ENCODE measurements at regions not wholly inside any gene's neighbourhood (a gene's known extent, or its start where the extent isn't known, plus 50 kb on each side); places are given as distances from the start of the nearest gene placed in this dataset.
A peak's percentile ranks its signal among the peaks of the same experiment; 100 is the strongest.
"Not testable (repeated sequence)": the region's sequence is repeated elsewhere in the genome, so short reads cannot be mapped to it uniquely, and the experiment has no call there.

DNA sequence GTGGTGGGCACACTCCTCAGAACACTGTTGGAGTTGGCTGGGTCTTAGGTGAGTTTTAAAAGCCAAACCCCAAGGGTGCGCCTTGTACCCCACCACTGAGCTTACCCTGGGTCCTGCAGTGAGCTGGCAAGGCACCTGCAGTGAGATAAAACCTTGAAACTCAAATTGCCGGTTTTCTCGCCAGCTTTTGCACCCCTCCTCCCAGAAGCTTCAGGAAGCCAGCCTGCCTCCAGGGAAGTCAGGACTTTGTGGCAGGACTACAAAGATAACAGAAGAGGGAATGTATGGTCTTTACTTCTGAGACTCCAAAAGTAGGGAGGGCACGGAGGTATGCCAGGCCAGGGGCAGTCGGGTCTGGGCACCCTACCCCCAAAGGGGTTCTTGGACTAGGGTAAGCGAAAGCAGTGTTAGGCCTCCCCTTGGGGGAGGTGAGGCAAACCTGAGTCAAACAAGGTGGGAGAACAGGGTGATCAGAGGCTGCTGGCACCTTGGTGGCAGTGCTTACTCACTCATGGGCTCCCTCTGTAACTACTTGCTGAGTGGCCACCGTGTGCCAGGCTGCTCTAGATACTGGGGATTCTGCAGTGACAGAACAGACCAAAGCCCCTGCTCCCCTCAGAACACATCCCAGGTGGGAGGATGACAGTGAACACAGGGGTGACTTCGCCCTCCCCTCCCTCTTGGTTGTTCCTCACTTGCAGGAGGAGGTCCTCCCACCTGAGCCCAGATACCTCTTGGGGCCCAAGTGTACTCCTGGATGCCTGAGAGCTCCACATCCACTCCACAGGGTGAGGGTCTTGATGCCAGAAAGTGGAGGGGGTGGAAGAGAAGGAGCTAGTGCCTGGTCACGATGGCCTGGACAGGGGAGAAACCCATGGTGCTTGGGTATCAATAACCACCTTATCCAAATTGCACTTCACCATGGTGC, 69.3 kb upstream of the RGPD5 start:
- TF ChIP-seq, protein P1, sequence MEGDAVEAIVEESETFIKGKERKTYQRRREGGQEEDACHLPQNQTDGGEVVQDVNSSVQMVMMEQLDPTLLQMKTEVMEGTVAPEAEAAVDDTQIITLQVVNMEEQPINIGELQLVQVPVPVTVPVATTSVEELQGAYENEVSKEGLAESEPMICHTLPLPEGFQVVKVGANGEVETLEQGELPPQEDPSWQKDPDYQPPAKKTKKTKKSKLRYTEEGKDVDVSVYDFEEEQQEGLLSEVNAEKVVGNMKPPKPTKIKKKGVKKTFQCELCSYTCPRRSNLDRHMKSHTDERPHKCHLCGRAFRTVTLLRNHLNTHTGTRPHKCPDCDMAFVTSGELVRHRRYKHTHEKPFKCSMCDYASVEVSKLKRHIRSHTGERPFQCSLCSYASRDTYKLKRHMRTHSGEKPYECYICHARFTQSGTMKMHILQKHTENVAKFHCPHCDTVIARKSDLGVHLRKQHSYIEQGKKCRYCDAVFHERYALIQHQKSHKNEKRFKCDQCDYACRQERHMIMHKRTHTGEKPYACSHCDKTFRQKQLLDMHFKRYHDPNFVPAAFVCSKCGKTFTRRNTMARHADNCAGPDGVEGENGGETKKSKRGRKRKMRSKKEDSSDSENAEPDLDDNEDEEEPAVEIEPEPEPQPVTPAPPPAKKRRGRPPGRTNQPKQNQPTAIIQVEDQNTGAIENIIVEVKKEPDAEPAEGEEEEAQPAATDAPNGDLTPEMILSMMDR (IDR thresholded peaks at IDR 0.05; ENCODE audit: borderline replicate concordance, control extremely low read depth, extremely low read depth, insufficient read depth, missing control alignments), result no peak
- no peak for DNase-seq (ENCODE audit: low spot score)
- in situ Hi-C loops (cut with MboI; ENCODE audit: low sequenced_read_pairs, unreplicated experiment), result no loop called here

- in situ Hi-C loops (cut with MboI; ENCODE audit: low sequenced_read_pairs, unreplicated experiment), result no loop called here
- DNase-seq (ENCODE audit: low spot score), result no peak
- TF ChIP-seq, protein P1 (IDR thresholded peaks at IDR 0.05; ENCODE audit: borderline replicate concordance, control extremely low read depth, extremely low read depth, insufficient read depth, missing control alignments), result no peak
Observed at GRCh38 chr2:109726379-109727270, 67.5 kb upstream of the RGPD5 start.

DNA sequence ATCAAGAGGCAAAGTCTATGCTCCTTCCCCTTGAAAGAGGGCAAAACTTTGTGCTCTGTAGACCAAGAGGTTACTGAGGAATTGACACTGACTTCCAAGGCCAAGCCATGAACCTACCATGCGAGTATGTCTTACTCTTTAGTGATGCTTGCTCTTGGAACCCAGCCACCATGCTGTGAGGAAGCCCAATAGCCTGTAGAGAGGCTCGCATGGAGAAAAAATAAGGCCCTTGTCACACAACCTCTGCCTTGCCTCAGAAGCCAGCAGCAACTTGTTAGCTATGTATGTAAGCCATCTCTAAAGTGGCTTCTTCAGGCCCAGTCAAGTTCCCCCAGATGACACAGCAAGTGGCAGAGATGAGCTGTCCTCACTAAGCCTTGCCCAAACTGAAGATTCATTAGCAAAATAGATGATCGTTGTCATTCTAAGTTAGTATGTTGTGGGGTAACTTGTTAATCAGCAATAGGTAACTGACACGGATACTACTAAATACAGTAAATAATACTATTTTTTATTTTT, 66.1 kb upstream of the RGPD5 start:
- in situ Hi-C loops (cut with MboI; ENCODE audit: low sequenced_read_pairs, unreplicated experiment), result no loop called here
- TF ChIP-seq, protein P1 (IDR thresholded peaks at IDR 0.05; ENCODE audit: borderline replicate concordance, control extremely low read depth, extremely low read depth, insufficient read depth, missing control alignments), result no peak
- no peak for DNase-seq (ENCODE audit: low spot score)

DNA sequence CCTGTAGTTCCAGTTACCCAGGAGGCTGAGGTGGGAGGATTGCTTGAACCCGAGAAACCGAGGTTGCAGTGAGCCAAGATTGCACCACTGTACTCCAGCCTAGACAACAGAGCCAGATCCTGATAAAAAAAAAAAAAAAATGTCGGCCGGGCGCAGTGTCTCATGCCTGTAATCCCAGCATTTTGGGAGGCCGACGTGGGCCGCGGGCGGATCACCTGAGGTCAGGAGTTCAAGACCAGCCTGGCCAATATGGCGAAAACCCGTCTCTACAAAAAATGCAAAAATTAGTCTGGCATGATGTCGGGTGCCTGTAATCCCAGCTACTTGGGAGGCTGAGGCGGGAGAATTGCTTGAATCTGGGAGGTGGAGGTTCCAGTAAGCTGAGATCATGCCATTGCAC, 60.4 kb upstream of the RGPD5 start:
- DNase-seq (ENCODE audit: low spot score); in situ Hi-C loops (cut with MboI; ENCODE audit: low sequenced_read_pairs, unreplicated experiment): not testable (repeated sequence)

- in situ Hi-C loops (cut with MboI; ENCODE audit: low sequenced_read_pairs, unreplicated experiment), result no loop called here
- peak; percentile 34 for DNase-seq (ENCODE audit: low spot score)
- TF ChIP-seq, protein P1 (IDR thresholded peaks at IDR 0.05; ENCODE audit: borderline replicate concordance, control extremely low read depth, extremely low read depth, insufficient read depth, missing control alignments), result peak; percentile 18
Observed at GRCh38 chr2:109736177-109736827, 57.8 kb upstream of the RGPD5 start.
